ENCODE measurements at regions not wholly inside any gene's neighbourhood (a gene's known extent, or its start where the extent isn't known, plus 50 kb on each side); places are given as distances from the start of the nearest gene placed in this dataset.
"Not testable (repeated sequence)": the region's sequence is repeated elsewhere in the genome, so short reads cannot be mapped to it uniquely, and the experiment has no call there.

- DNase-seq (ENCODE audit: low read depth in 2 of 2), result not testable (repeated sequence)
Measured at GRCh38 chr16:72729552-72729951, 318.4 kb downstream of the ZFHX3 start.

GRCh38 chr16:72728516-72728915 is 319.4 kb downstream of the ZFHX3 start:
- DNase-seq (ENCODE audit: low read depth in 2 of 2), result no peak

GRCh38 chr16:72727565-72727964 is 320.4 kb downstream of the ZFHX3 start:
- DNase-seq (ENCODE audit: low read depth in 2 of 2), result no peak

GRCh38 chr16:72725643-72726042 is 322.3 kb downstream of the ZFHX3 start:
- no peak for DNase-seq (ENCODE audit: low read depth in 2 of 2)

GRCh38 chr16:72723781-72724180 is 324.1 kb downstream of the ZFHX3 start:
- DNase-seq (ENCODE audit: low read depth in 2 of 2), result no peak

- no peak for DNase-seq (ENCODE audit: low read depth in 2 of 2)
Measured at GRCh38 chr16:72722552-72722951, 325.4 kb downstream of the ZFHX3 start.

- no peak for DNase-seq (ENCODE audit: low read depth in 2 of 2)
Measured at GRCh38 chr16:72721981-72722380, 325.9 kb downstream of the ZFHX3 start.

GRCh38 chr16:72715267-72715666 is 332.7 kb downstream of the ZFHX3 start:
- DNase-seq (ENCODE audit: low read depth in 2 of 2), result no peak

GRCh38 chr16:72711823-72712222 is 336.1 kb downstream of the ZFHX3 start:
- no peak for DNase-seq (ENCODE audit: low read depth in 2 of 2)

- DNase-seq (ENCODE audit: low read depth in 2 of 2), result no peak
Measured at GRCh38 chr16:72705801-72706200, 342.1 kb downstream of the ZFHX3 start.

GRCh38 chr16:72704746-72705372 is 343.1 kb downstream of the ZFHX3 start:
- no peak for DNase-seq (ENCODE audit: low read depth in 2 of 2)

- DNase-seq (ENCODE audit: low read depth in 2 of 2), result peak in 1 of 2 donors; percentile 7
Measured at GRCh38 chr16:72689851-72690250, 358.1 kb downstream of the ZFHX3 start.

- no peak for DNase-seq (ENCODE audit: low read depth in 2 of 2)
Measured at GRCh38 chr16:72680732-72681131, 367.2 kb downstream of the ZFHX3 start.

- DNase-seq (ENCODE audit: low read depth in 2 of 2), result no peak
Measured at GRCh38 chr16:72679856-72680255, 368.1 kb downstream of the ZFHX3 start.

- DNase-seq (ENCODE audit: low read depth in 2 of 2), result no peak
Measured at GRCh38 chr16:72677662-72678447, 370.1 kb downstream of the ZFHX3 start.

- DNase-seq (ENCODE audit: low read depth in 2 of 2), result no peak
Measured at GRCh38 chr16:72673118-72673517, 374.8 kb downstream of the ZFHX3 start.

- no peak for DNase-seq (ENCODE audit: low read depth in 2 of 2)
Measured at GRCh38 chr16:72666267-72666666, 381.7 kb downstream of the ZFHX3 start.

GRCh38 chr16:72665701-72666100 is 382.2 kb downstream of the ZFHX3 start:
- DNase-seq (ENCODE audit: low read depth in 2 of 2), result no peak

GRCh38 chr16:72664509-72665408 is 383.2 kb downstream of the ZFHX3 start:
- DNase-seq (ENCODE audit: low read depth in 2 of 2), result peak; percentile 98

- no peak for DNase-seq (ENCODE audit: low read depth in 2 of 2)
Measured at GRCh38 chr16:72664056-72664508, 383.8 kb downstream of the ZFHX3 start.

- no peak for DNase-seq (ENCODE audit: low read depth in 2 of 2)
Measured at GRCh38 chr16:72658888-72659717, 388.8 kb downstream of the ZFHX3 start.
